Smooth muscle cell (in vitro differentiated cells): ENCODE measurements at regions not wholly inside any gene's neighbourhood (a gene's known extent, or its start where the extent isn't known, plus 50 kb on each side); places are given as distances from the start of the nearest gene placed in this dataset.
"Not testable (repeated sequence)": the region's sequence is repeated elsewhere in the genome, so short reads cannot be mapped to it uniquely, and the experiment has no call there.

Source experiments
- DNase-seq: peaks from one replicate; lab custom pipeline; 2025; ENCODE audit not compliant: unreplicated experiment; lab: John Stamatoyannopoulos, UW
- H2AFZ ChIP-seq: fragments of 200-600 bp; sonication (generic); 2 replicates; pipeline ENCODE4 v1.6.0; 2016; ENCODE audit warnings: antibody characterized with exemption, low read depth, mild to moderate bottlenecking
- H3F3A ChIP-seq: fragments of 200-600 bp; sonication (generic); 2 replicates; pipeline ENCODE4 v1.6.0; 2017; ENCODE audit warnings: antibody characterized with exemption, low read depth
- H3K27ac ChIP-seq: fragments of 200-600 bp; sonication (generic); 2 replicates; pipeline ENCODE4 v1.5.1; 2016; ENCODE audit warnings: low read depth, mild to moderate bottlenecking
- H3K27me3 ChIP-seq: fragments of 200-600 bp; sonication (generic); 2 replicates; pipeline ENCODE4 v1.6.1; 2016; ENCODE audit warnings: low read depth, mild to moderate bottlenecking
- H3K36me3 ChIP-seq: fragments of 200-600 bp; sonication (generic); 2 replicates; pipeline ENCODE4 v1.5.1; 2016; ENCODE audit warnings: low read depth
- H3K4me1 ChIP-seq: fragments of 200-600 bp; sonication (generic); 2 replicates; pipeline ENCODE4 v1.5.1; 2016; ENCODE audit warnings: low read depth
- H3K4me2 ChIP-seq: fragments of 200-600 bp; sonication (generic); 2 replicates; pipeline ENCODE4 v1.6.0; 2016; ENCODE audit warnings: mild to moderate bottlenecking
- H3K4me3 ChIP-seq: fragments of 200-600 bp; sonication (generic); 2 replicates; pipeline ENCODE4 v1.5.1; 2016; ENCODE audit warnings: mild to moderate bottlenecking
- H3K79me2 ChIP-seq: fragments of 200-600 bp; sonication (generic); 2 replicates; pipeline ENCODE4 v1.6.0; 2016; ENCODE audit warnings: low read depth, mild to moderate bottlenecking
- H3K9ac ChIP-seq: fragments of 200-600 bp; sonication (generic); 2 replicates; pipeline ENCODE4 v1.6.0; 2016; ENCODE audit warnings: low read depth
- H3K9me3 ChIP-seq: fragments of 200-600 bp; sonication (generic); replicated peaks from 2 replicates; pipeline ENCODE4 v1.5.1; 2016; ENCODE audit warnings: low read depth
- H4K20me1 ChIP-seq: fragments of 200-600 bp; sonication (generic); 2 replicates; pipeline ENCODE4 v1.6.0; 2016; ENCODE audit warnings: low read depth
- WGBS: methylation state at CpG from one replicate; pipeline ENCODE4 v1.1.7; 2016; ENCODE audit warnings: low lambda C conversion rate; 5-methylcytosine and 5-hydroxymethylcytosine counted together

DNA sequence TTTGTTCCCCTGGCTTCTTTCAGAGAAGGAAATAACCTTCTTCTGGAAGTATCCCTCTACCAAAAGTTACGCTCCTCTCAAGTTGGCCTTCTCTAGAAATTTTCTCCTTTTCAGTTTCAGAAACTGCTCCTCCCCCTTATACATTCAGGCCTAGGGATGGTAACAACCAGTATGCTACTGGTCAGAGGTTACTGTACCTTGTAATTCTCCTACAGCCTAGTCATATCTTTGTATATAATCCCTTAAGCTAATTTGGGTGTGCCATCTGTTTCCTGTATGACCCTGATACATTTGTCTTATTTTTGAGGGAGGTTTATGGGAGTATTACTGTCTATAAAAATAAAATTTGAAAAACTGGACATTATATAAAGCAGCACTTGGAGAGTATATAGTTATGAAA, 98.0 kb upstream of the NOTCH2NLA start:
- not testable (repeated sequence) for H3K4me1 ChIP-seq, H4K20me1 ChIP-seq, H3K27ac ChIP-seq, H3K4me3 ChIP-seq, H3K27me3 ChIP-seq, H2AFZ ChIP-seq, DNase-seq, H3F3A ChIP-seq, H3K36me3 ChIP-seq, H3K9me3 ChIP-seq, H3K9ac ChIP-seq, H3K79me2 ChIP-seq, H3K4me2 ChIP-seq
- no CpG with 5 or more reads among the region's 1 CpG for WGBS

DNA sequence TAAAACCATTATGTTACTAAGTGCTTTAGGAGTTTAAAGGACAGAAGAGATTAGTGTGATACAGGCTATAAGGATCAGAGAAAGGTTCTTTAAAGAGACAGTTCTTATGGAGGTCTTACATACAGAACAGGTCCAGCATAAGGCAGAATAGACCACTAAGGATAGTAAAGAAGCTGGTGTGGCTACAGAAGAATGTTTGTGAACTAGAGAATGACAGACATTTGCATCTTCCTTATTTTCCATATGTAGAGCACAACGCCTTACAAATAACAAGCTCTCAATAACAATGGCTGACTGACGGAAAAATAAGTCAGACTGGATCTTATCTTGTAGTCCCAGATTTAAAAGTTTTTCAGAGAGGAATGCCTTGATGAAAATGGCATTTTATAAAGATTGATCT, 95.6 kb upstream of the NOTCH2NLA start:
- H4K20me1 ChIP-seq, H3K4me3 ChIP-seq, H3K79me2 ChIP-seq, H3K4me1 ChIP-seq, H3F3A ChIP-seq, H3K4me2 ChIP-seq, H2AFZ ChIP-seq, H3K9me3 ChIP-seq, H3K9ac ChIP-seq, DNase-seq, H3K27me3 ChIP-seq, H3K27ac ChIP-seq, H3K36me3 ChIP-seq: not testable (repeated sequence)
- 50% methylated on average over 2 of the region's 2 CpGs for WGBS

DNA sequence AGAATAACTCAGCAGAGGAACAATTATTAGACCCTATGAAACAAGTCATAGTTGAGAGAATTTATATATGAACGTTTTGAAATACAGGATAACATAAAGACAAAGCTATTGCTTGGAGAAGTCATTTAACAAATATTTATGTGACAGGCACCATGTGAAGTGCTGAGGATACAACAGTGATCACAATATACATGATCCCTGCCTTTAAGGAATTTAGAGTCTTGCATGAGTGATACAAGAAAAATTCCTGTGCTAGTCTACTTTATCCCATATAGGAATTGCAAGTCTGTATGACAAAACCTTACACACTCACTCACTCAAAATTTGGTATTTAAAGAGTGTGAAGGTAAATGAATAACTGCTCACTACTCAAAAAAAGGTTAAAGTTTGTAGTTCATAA, 94.5 kb upstream of the NOTCH2NLA start:
- not testable (repeated sequence) for H3K27me3 ChIP-seq, H3K4me2 ChIP-seq, H3F3A ChIP-seq, H3K36me3 ChIP-seq, H3K4me3 ChIP-seq, H3K9me3 ChIP-seq, H3K4me1 ChIP-seq, H2AFZ ChIP-seq, H3K79me2 ChIP-seq, H4K20me1 ChIP-seq, H3K9ac ChIP-seq, DNase-seq
- 67% methylated on average over 1 of the region's 1 CpG for WGBS
- peak overlapping the region; percentile 71 for H3K27ac ChIP-seq

DNA sequence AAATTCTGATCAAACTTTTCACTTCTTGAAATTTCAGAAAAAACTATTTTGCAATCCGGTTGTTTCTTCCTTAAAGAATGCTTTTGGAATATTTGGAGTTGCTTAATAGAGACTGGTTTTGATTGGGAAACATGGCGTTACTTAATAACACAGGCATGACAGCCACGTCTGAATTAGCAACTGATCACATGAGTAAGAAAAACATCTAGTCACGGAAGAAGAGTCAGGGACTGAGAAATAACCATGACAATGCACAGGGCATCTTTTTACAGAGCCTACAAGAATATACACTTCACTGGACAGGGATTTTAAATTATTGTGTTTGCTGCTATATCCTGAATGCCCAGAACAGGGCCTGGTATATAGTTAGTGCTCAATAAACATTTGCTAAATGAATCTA, 94.1 kb upstream of the NOTCH2NLA start:
- H3K4me2 ChIP-seq, H3F3A ChIP-seq, H3K4me3 ChIP-seq, H3K36me3 ChIP-seq, H3K9me3 ChIP-seq, DNase-seq, H2AFZ ChIP-seq, H4K20me1 ChIP-seq, H3K27me3 ChIP-seq, H3K4me1 ChIP-seq, H3K79me2 ChIP-seq, H3K9ac ChIP-seq: not testable (repeated sequence)
- H3K27ac ChIP-seq, result peak overlapping the region; percentile 71
- 3% methylated on average over 2 of the region's 4 CpGs for WGBS

DNA sequence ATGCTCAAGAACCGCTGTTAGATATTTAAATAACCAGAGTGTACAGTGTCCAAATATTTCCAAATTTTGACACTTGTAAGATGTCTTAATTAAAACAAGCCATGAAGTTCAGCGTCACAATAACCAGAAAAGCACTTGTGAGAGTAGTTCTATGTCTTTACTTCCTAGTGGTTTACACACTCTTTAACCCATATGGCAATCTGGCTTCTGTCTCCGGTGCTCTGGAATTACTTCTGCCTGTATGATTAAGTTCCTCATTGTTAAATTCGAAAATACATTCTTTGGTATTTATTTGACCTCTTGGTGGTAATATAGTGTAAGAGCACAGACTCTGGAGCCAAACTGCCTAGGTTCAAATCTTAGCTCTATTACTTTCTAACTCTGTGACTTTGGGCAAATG, 89.9 kb upstream of the NOTCH2NLA start:
- H3K27ac ChIP-seq, H3K9me3 ChIP-seq, H3F3A ChIP-seq, DNase-seq, H3K79me2 ChIP-seq, H3K4me1 ChIP-seq, H2AFZ ChIP-seq, H3K36me3 ChIP-seq, H3K9ac ChIP-seq, H3K4me2 ChIP-seq, H4K20me1 ChIP-seq, H3K4me3 ChIP-seq, H3K27me3 ChIP-seq: not testable (repeated sequence)
- WGBS, result 97% methylated on average over 2 of the region's 4 CpGs

DNA sequence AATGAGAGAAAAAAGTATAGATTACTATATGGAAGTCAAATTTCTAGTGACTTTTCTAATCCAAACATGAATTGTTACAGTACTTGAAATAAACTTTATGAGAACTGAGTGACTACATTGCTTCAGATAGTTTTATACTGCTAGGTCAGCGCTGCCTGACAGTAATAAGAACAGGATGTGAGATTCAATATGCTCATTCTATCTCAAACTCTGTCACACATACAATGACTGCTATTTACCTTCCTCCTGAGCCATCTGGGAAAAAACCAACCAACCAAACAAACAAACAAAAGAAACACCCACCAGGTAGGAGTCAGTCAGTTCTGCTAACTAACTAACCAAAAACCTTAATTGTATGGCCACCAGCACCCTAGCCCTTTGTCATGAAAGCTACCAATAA, 89.0 kb upstream of the NOTCH2NLA start:
- H3K4me2 ChIP-seq, result not testable (repeated sequence)
- 100% methylated on average over 1 of the region's 1 CpG for WGBS

DNA sequence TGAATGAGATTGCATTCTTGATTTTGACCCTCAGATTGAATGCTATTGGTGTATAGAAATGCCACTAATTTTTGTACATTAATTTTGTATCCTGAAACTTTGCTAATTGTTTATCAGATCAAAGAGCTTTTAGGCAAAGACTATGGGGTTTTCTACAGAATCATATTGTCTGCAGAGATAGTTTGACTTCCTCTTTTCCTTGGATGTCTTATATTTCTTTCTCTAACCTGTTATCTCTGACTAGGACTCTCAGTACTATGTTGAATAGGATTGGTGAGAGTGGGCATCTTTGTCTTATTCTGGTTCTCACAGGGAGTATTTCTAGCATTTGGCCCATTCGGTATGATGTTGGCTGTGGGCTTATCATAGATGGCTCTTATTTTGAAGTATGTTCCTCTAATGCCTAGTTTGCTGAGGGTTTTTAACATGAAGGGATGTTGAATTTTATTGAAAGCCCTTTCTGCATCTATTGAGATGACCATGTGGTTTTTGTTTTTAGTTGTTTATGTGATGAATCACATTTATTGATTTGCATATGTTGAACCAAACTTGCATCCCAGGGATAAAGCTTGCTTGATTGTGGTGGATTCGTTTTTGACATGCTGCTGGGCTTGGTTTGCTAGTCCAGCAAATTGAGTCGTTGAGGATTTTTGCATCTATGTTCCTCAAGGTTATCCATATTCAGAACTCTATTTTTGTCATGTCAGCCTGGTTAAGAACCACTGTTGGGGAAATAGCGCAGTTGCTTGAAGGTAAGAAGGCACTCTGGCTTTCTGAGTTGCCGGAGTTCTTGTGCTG, 85.8 kb upstream of the NOTCH2NLA start:
- H4K20me1 ChIP-seq, H3K36me3 ChIP-seq, H3K27me3 ChIP-seq, H3F3A ChIP-seq, H2AFZ ChIP-seq, H3K9ac ChIP-seq, H3K4me1 ChIP-seq, H3K4me2 ChIP-seq, H3K27ac ChIP-seq, DNase-seq, H3K9me3 ChIP-seq, H3K4me3 ChIP-seq, H3K79me2 ChIP-seq: not testable (repeated sequence)
- no CpG with 5 or more reads among the region's 5 CpGs for WGBS

More for the DNA sequence above, 89.0 kb upstream of the NOTCH2NLA start:
- not testable (repeated sequence) for H3K36me3 ChIP-seq, H4K20me1 ChIP-seq, H3K9ac ChIP-seq, H3K4me1 ChIP-seq, H3K27ac ChIP-seq, H3K79me2 ChIP-seq, H3F3A ChIP-seq, H3K9me3 ChIP-seq, H3K27me3 ChIP-seq, H3K4me3 ChIP-seq, DNase-seq, H2AFZ ChIP-seq

DNA sequence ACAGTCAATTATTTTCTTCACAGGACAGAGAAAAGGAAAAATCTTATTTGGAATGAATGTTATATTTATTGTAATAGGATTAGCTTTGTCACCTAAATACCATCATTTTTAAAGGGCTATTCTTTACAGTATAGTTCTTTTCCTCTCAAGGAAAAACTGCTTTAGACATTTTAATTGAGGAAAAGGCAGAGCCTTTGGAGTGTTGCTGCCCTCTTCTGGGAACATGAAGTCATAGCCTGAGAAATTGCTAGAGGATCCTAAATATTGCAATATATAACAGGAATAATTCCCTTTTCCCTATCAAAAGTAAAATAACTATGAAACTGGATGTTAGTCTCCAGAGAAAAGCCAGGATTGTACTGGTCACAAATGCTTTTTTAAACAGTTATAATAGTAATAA, 81.8 kb upstream of the NOTCH2NLA start:
- not testable (repeated sequence) for H3F3A ChIP-seq, H3K9me3 ChIP-seq, DNase-seq, H3K27me3 ChIP-seq, H3K79me2 ChIP-seq, H3K9ac ChIP-seq, H3K36me3 ChIP-seq, H3K4me1 ChIP-seq, H4K20me1 ChIP-seq, H3K4me2 ChIP-seq, H3K27ac ChIP-seq, H2AFZ ChIP-seq, H3K4me3 ChIP-seq

DNA sequence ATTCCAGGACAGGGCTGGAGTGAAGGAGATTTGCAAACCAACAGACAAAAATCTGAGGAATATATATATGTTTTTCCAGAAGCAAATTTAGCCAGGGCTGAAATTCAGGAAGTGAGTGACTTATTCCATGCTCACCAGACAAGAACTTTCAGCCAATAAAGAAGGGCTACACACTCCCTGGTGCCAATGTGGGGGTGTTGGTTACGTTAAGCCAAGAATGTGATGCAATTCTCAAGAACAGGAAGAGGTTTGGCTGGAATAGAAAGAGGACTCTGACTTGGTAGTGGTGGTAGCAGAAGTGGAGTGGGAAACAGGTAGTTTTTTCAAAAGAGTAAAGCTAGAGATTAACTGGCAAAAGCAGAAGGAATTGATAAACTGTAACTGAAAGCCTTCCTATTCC, 80.6 kb upstream of the NOTCH2NLA start:
- not testable (repeated sequence) for H3K9ac ChIP-seq, H3K79me2 ChIP-seq, H3K4me1 ChIP-seq, DNase-seq, H3K36me3 ChIP-seq, H3K9me3 ChIP-seq, H3K27ac ChIP-seq, H3K4me2 ChIP-seq, H4K20me1 ChIP-seq, H3F3A ChIP-seq, H3K4me3 ChIP-seq, H3K27me3 ChIP-seq, H2AFZ ChIP-seq
- no CpG with 5 or more reads among the region's 1 CpG for WGBS
